Gastrocnemius medialis (tissue), 4 donors: ENCODE measurements at regions not wholly inside any gene's neighbourhood (a gene's known extent, or its start where the extent isn't known, plus 50 kb on each side); places are given as distances from the start of the nearest gene placed in this dataset.

Experiments used
- ATAC-seq, 2 donors: fragments of 150-250 bp; one replicate each; pipeline ENCODE4 v1.9.1; 2016
- DNase-seq, 2 donors: peaks; one replicate each; pipeline ENCODE4 v3.0.0-alpha.2; 2019
- H3K27ac ChIP-seq, 4 donors: fragments of 200-600 bp; sonication (generic); 1 replicate in 1 of 4; 2 replicates in 3 of 4; pipeline ENCODE4 v1.5.1; 2016 to 2018; ENCODE audit warnings: mild to moderate bottlenecking in 2 of 4, moderate library complexity in 1 of 4
- H3K27me3 ChIP-seq, 3 donors: fragments of 200-600 bp; sonication (generic) in 2 of 3; 1 replicate in 1 of 3; 2 replicates in 2 of 3; pipeline versions ENCODE4 v1.5.1 to v1.6.0; 2016 to 2019; ENCODE audit warnings: mild to moderate bottlenecking in 1 of 3, moderate library complexity in 1 of 3
- H3K36me3 ChIP-seq, 2 donors: fragments of 200-600 bp; sonication (generic) in 1 of 2; one replicate each; pipeline ENCODE4 v1.5.1; 2017 to 2018
- H3K4me1 ChIP-seq, 2 donors: fragments of 200-600 bp; sonication (generic) in 1 of 2; one replicate each; pipeline ENCODE4 v1.5.1; 2016 to 2017; ENCODE audit warnings: mild to moderate bottlenecking in 2 of 2
- H3K4me3 ChIP-seq, 4 donors: fragments of 200-600 bp; sonication (generic) in 3 of 4; 1 replicate in 1 of 4; 2 replicates in 3 of 4; pipeline ENCODE4 v1.5.1; 2016 to 2019; ENCODE audit warnings: mild to moderate bottlenecking in 2 of 4
- H3K9me3 ChIP-seq, 3 donors: fragments of 200-600 bp; sonication (generic) in 2 of 3; 1 replicate in 1 of 3; 2 replicates in 2 of 3; pipeline ENCODE4 v1.5.1; 2016 to 2019
- POLR2A ChIP-seq, 2 donors: fragments of 450-650 bp; IDR thresholded peaks; one replicate each; pipeline ENCODE4 v1.6.1; 2017; ENCODE audit warnings: antibody characterized with exemption in 2 of 2, mild to moderate bottlenecking in 2 of 2, moderate library complexity in 2 of 2
- in situ Hi-C, 4 donors: fragments of 200-750 bp; cut with MboI; loops; one replicate each; pipeline versions ENCODE4 v1.15.0 to v1.8.0; 2017; ENCODE audit warnings: low sequenced_read_pairs in 4 of 4
- intact Hi-C: fragments of 100-400 bp; cut with DNase I; formaldehyde crosslinking; loops from one replicate; pipeline ENCODE4 v1.15.1; 2023; ENCODE audit warnings: low total_unique reads
- microRNA-seq, 2 donors: library from miRNA; unstranded; fragments of <30 nt; microRNA quantifications; one replicate each; pipeline ENCODE4, GENCODE V29; 2016; ENCODE audit warnings: borderline replicate concordance in 2 of 2
- TF ChIP-seq, protein P1 (sequence below), 5 experiments: fragments of 450-650 bp in 3 of 5; fragments of 200-600 bp in 2 of 5; sonication (generic) in 2 of 5; IDR thresholded peaks in 4 of 5; conservative IDR thresholded peaks in 1 of 5; 1 replicate in 4 of 5; 2 replicates in 1 of 5; pipeline ENCODE4 v1.5.1; 2016 to 2019; ENCODE audit warnings: antibody characterized with exemption in 5 of 5, mild to moderate bottlenecking in 3 of 5, moderate library complexity in 3 of 5

DNA sequence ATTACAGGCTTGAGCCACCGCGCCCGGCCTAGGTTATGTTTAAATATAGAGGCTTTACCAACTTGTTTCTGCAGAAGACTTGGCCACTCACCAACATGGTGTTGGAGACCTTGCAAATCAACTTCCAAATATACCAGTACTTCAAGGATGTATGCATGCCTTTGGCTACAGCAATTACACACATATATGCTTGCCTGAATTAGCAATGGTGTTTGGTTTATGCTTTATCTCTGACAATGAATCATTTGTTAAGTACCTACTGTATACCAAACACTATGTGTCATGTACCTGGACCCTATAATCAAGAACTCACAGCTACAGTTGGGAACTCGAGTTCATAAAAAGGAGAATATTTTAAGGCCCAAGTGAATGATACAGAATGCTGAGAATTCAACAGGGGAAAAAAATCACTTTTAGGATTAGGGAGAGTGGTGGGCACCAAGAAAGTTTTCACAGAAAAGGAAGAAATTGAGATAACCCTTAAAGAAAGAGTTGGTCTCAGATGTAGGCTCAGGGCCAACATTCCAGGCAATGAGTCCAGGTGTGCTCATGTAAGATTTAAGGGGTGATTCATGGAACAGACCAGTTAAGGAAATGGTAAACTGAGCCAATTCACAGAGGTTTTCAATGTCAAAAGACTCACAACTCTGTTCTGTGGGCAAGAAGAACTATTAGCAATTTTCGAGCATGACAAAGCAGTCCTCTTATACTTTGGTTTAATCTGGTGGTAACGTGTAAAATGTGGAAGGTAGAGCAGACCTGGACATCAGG, 98.9 kb downstream of the BCOR start:
- no peak for DNase-seq
- ATAC-seq: no peak
- Histone ChIP-seq H3K27ac (no peak overlapping the region), H3K4me3 (no peak overlapping the region), H3K27me3 (no peaks in the 10 kb centered on the region), H3K4me1 (no peaks in the 10 kb centered on the region), H3K9me3 (no peaks in the 10 kb centered on the region), H3K36me3 (no peaks in the 10 kb centered on the region)
- TF ChIP-seq, protein P1, sequence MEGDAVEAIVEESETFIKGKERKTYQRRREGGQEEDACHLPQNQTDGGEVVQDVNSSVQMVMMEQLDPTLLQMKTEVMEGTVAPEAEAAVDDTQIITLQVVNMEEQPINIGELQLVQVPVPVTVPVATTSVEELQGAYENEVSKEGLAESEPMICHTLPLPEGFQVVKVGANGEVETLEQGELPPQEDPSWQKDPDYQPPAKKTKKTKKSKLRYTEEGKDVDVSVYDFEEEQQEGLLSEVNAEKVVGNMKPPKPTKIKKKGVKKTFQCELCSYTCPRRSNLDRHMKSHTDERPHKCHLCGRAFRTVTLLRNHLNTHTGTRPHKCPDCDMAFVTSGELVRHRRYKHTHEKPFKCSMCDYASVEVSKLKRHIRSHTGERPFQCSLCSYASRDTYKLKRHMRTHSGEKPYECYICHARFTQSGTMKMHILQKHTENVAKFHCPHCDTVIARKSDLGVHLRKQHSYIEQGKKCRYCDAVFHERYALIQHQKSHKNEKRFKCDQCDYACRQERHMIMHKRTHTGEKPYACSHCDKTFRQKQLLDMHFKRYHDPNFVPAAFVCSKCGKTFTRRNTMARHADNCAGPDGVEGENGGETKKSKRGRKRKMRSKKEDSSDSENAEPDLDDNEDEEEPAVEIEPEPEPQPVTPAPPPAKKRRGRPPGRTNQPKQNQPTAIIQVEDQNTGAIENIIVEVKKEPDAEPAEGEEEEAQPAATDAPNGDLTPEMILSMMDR (IDR thresholded peaks at IDR 0.05 in 4 of 5, conservative IDR thresholded peaks at IDR 0.05 in 1 of 5): no peak
- no peak for TF ChIP-seq POLR2A (IDR thresholded peaks at IDR 0.05)
- intact Hi-C loops (no loop called here), in situ Hi-C loops (no loop called here)

Small RNA genes in the stretch of these regions (microRNA-seq; reads per million reads assigned to microRNA genes)
- gene MIR1587 (0 reads per million in 2 donors), gene MIR3937 (0 reads per million in 2 donors)
